ENCODE measurements at regions not wholly inside any gene's neighbourhood (a gene's known extent, or its start where the extent isn't known, plus 50 kb on each side); places are given as distances from the start of the nearest gene placed in this dataset.

DNA sequence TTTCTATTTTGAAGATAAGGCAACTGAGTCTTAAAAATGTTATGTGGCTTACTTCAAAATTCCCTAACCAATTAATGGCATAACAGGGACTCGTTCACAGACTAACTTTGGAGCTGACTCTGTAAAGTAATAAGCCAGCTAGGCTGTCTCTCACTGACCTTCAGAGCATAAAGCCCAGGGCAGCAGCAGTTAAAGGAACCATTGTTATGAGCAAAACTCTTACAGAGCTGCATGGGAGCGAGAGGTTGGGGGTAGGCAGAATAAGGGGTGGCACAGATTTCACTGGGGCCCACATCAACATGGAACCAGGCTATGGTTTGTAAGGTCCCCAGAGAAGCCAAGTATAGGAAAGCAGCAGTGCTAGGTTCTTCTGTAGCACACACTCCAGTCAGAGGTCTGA is 637.8 kb downstream of the RFPL4B start:
- no peak for DNase-seq (ENCODE audit: low read depth)
- no peak for TF ChIP-seq CTCF (IDR thresholded peaks at IDR 0.05; ENCODE audit: control insufficient read depth, extremely low read depth, insufficient read depth)
- no peak overlapping the region for H3K4me3 ChIP-seq (ENCODE audit: low read depth, low read length)

- no peak overlapping the region for H3K4me3 ChIP-seq (ENCODE audit: low read depth, low read length)
- no peak for TF ChIP-seq CTCF (IDR thresholded peaks at IDR 0.05; ENCODE audit: control insufficient read depth, extremely low read depth, insufficient read depth)
- DNase-seq (ENCODE audit: low read depth): no peak
Observed at GRCh38 chr6:112986321-112986720, 639.2 kb downstream of the RFPL4B start.

DNA sequence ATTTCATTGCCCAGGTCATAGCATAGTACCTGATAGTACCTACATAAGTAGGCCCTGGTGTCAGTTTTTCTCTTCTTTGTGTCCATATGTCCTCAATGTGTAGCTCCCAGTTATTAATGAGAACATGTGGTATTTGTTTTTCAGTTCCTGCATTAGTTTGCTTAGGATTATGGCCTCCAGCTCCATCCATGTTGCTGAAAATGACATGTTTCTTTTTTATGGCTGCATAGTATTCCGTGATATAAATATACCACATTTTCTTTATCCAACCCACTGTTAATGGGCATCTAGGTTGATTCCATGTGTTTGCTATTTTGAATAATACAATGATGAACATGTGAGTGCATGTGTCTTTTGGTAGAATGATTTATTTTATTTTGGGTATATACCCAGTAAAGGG is 641.6 kb downstream of the RFPL4B start:
- DNase-seq (ENCODE audit: low read depth): no peak
- H3K4me3 ChIP-seq (ENCODE audit: low read depth, low read length): no peak overlapping the region
- no peak for TF ChIP-seq CTCF (IDR thresholded peaks at IDR 0.05; ENCODE audit: control insufficient read depth, extremely low read depth, insufficient read depth)

- H3K4me3 ChIP-seq (ENCODE audit: low read depth, low read length): no peak overlapping the region
- no peak for DNase-seq (ENCODE audit: low read depth)
- TF ChIP-seq CTCF (IDR thresholded peaks at IDR 0.05; ENCODE audit: control insufficient read depth, extremely low read depth, insufficient read depth): no peak
Observed at GRCh38 chr6:112990971-112991370, 643.8 kb downstream of the RFPL4B start.

DNA sequence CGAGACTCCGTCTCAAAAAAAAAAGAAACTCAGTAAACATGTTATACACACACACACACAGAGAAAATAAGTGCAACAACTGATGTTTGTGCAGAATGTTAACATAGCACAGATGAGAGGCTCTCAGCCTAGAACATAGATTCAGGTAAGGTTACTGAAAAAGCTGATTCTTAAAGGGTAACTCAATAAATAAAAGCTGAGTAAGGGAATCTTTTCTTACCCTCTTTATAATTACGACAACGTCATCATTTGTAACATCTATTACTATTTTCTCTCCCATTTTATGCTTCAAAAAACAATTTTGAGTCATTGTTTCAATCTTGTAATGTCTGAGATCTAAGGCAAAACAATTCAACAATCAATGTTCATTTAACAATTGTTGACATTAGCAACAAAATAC is 644.8 kb downstream of the RFPL4B start:
- no peak overlapping the region for H3K4me3 ChIP-seq (ENCODE audit: low read depth, low read length)
- no peak for DNase-seq (ENCODE audit: low read depth)
- TF ChIP-seq CTCF (IDR thresholded peaks at IDR 0.05; ENCODE audit: control insufficient read depth, extremely low read depth, insufficient read depth): no peak

DNA sequence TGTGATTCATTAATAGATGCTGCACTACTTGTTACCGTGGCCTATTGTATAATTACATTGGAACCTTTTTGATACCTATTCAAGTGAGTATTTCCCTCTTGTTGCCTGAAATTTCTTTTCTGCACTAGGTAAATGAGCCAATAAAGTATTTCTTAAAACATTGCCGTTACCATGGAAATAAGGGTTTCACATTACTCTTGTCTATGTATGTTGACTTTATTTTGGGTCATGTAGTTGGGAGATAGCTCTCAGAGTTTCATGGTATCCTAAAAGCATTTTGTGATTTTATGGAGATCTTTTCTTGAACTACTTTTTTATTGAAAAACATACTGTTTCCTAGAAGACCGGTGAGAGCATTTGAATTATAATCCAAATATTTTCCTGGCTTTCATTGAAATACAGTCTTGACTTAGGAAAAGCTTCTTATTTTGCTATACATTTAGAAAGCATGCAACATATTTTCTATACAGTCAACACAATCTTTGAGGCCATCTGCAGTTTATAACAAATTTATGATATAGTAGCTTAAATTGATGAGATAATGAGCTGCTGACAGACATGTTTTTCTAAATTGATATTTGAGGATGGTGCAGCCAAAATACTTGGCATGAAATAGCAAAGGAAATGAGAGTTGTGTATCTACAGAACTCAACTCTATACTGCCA is 650.4 kb downstream of the RFPL4B start:
- no peak overlapping the region for H3K4me3 ChIP-seq (ENCODE audit: low read depth, low read length)
- no peak for DNase-seq (ENCODE audit: low read depth)
- TF ChIP-seq CTCF (IDR thresholded peaks at IDR 0.05; ENCODE audit: control insufficient read depth, extremely low read depth, insufficient read depth): no peak

DNA sequence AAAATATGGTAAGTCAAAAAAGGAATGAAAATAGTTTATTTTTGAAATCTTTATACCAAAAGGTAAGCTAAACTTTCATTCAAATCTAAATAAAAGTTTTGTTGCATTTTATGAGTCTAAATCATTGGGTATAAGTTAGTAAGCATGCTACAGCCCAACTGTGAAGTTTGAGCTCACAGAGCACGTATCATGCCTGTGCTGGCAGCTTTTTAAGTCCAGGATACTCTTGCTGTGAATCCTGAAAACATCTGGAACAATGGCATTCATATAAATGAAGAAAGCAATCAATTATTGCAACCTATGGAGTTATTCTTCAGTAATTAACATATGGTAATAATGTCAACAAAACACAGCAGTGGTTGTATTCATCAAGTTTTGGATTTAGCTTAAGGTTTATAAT is 656.9 kb downstream of the RFPL4B start:
- H3K4me3 ChIP-seq (ENCODE audit: low read depth, low read length): no peak overlapping the region
- DNase-seq (ENCODE audit: low read depth): no peak
- no peak for TF ChIP-seq CTCF (IDR thresholded peaks at IDR 0.05; ENCODE audit: control insufficient read depth, extremely low read depth, insufficient read depth)
